WI38 (cell line): ENCODE measurements at regions not wholly inside any gene's neighbourhood (a gene's known extent, or its start where the extent isn't known, plus 50 kb on each side); places are given as distances from the start of the nearest gene placed in this dataset.

ENCODE experiments used
- H3K4me3 ChIP-seq: 2 replicates; pipeline ENCODE4 v1.5.1; 2011; ENCODE audit warnings: low read depth, mild to moderate bottlenecking, control low read depth, low read length
- CTCF ChIP-seq: IDR thresholded peaks from 2 replicates; pipeline ENCODE4 v1.5.1; 2012; ENCODE audit warnings: low read depth, mild to moderate bottlenecking, control low read depth, low read length

GRCh38 chr17:33640629-33641028, 347.5 kb upstream of the ASIC2 start:
- no peak overlapping the region for H3K4me3 ChIP-seq
- TF ChIP-seq CTCF = no peak

- no peak for TF ChIP-seq CTCF
- no peak overlapping the region for H3K4me3 ChIP-seq
Measured at GRCh38 chr17:33642002-33642401, 348.9 kb upstream of the ASIC2 start.

GRCh38 chr17:33647956-33648355, 354.9 kb upstream of the ASIC2 start:
- no peak overlapping the region for H3K4me3 ChIP-seq
- no peak for TF ChIP-seq CTCF

GRCh38 chr17:33650304-33650703, 357.2 kb upstream of the ASIC2 start:
- no peak for TF ChIP-seq CTCF

GRCh38 chr17:33651686-33652085, 358.6 kb upstream of the ASIC2 start:
- no peak overlapping the region for H3K4me3 ChIP-seq

More at GRCh38 chr17:33650304-33650703, 357.2 kb upstream of the ASIC2 start:
- H3K4me3 ChIP-seq = no peak overlapping the region

GRCh38 chr17:33652731-33653398, 359.8 kb upstream of the ASIC2 start:
- no peak overlapping the region for H3K4me3 ChIP-seq
- no peak for TF ChIP-seq CTCF

More at GRCh38 chr17:33651686-33652085, 358.6 kb upstream of the ASIC2 start:
- no peak for TF ChIP-seq CTCF

GRCh38 chr17:33653399-33653788, 360.3 kb upstream of the ASIC2 start:
- no peak for TF ChIP-seq CTCF
- H3K4me3 ChIP-seq = no peak overlapping the region
